IPS DF 6.9 (cell line): ENCODE measurements at regions not wholly inside any gene's neighbourhood (a gene's known extent, or its start where the extent isn't known, plus 50 kb on each side); places are given as distances from the start of the nearest gene placed in this dataset.

ENCODE experiments used
- DNase-seq: peaks from one replicate; pipeline ENCODE4 v3.0.0-alpha.2; 2013; ENCODE audit warnings: low read depth, low spot score
- H3K27ac ChIP-seq: one replicate; pipeline ENCODE4 v1.5.1; 2013; ENCODE audit warnings: low read length, control low read depth
- H3K27me3 ChIP-seq: 2 replicates; pipeline ENCODE4 v1.6.1; 2013; ENCODE audit warnings: mild to moderate bottlenecking, low read length; ENCODE audit not compliant: control insufficient read depth, insufficient read depth
- H3K36me3 ChIP-seq: 2 replicates; pipeline ENCODE4 v1.6.1; 2013; ENCODE audit warnings: low read length; ENCODE audit not compliant: control insufficient read depth, insufficient read depth
- H3K4me1 ChIP-seq: 2 replicates; pipeline ENCODE4 v1.6.1; 2013; ENCODE audit warnings: low read length; ENCODE audit not compliant: control insufficient read depth, insufficient read depth
- H3K4me3 ChIP-seq: 2 replicates; pipeline ENCODE4 v1.5.1; 2013; ENCODE audit warnings: mild to moderate bottlenecking, low read length
- H3K9me3 ChIP-seq: 2 replicates; pipeline ENCODE4 v1.6.1; 2013; ENCODE audit warnings: low read length, inconsistent platforms; ENCODE audit not compliant: control insufficient read depth, insufficient read depth
- WGBS: extraction: QIAGEN DNeasy Blood & Tissue Kit; methylation state at CpG from one replicate; pipeline ENCODE4 v1.1.7; 2013; ENCODE audit warnings: mixed read lengths, missing lambda C conversion rate; ENCODE audit not compliant: insufficient read length, insufficient coverage; 5-methylcytosine and 5-hydroxymethylcytosine counted together

- Histone ChIP-seq H3K4me1 (no peaks in the 10 kb centered on the region), H3K9me3 (no peaks in the 10 kb centered on the region), H3K4me3 (no peak overlapping the region), H3K27me3 (no peaks in the 10 kb centered on the region), H3K36me3 (no peaks in the 10 kb centered on the region), H3K27ac (no peak overlapping the region)
- DNase-seq, result no peak
- WGBS, result no CpG with 5 or more reads among the region's 10 CpGs
Measured at GRCh38 chrX:39842281-39842973, 255.3 kb downstream of the BCOR start.

DNA sequence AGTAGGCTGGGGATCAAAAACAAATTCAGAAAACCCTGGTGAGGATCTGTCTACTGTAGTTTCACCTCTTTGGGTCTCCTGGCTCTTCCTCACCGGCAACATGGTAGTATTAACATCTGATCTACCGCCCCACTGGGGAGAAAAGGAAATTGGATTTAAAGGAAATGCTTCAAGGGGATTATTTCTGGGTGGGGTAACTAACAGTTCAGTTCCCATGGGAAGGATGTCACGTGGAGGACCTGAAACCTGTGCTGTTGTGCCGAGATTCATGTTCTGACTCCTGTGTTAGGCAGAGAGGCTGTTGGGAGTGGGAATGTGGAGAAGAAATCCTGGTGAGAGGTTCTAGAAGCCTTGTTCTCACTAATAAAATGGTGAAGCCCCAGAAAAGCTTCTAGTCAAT lies 254.4 kb downstream of the BCOR start:
- DNase-seq, result no peak
- Histone ChIP-seq H3K27ac (no peak overlapping the region), H3K36me3 (no peaks in the 10 kb centered on the region), H3K4me3 (no peak overlapping the region), H3K9me3 (no peaks in the 10 kb centered on the region), H3K27me3 (no peaks in the 10 kb centered on the region), H3K4me1 (no peaks in the 10 kb centered on the region)
- WGBS, result no CpG with 5 or more reads among the region's 4 CpGs

DNA sequence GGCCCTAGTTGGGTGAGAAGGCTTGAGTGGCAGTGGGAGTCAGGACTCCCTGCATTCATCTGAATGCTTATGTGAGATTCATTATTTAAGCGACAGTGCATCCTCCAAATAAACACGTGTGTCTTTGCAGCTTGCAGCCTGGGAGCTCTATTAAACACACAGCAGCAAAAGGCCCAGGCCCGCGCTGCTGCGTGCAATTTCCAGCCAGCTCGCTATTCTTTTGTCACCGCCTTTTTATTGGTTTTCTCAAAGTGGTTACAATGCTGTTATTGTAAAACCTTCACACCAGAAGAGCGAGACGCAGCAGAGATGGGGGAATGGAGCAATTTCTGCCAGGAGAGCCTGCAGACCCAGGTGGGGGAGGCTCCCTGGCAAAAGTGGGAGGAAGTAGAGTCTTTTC lies 252.5 kb downstream of the BCOR start:
- no peak overlapping the region for H3K27ac ChIP-seq
- H3K9me3 ChIP-seq, result no peaks in the 10 kb centered on the region
- DNase-seq, result no peak
- no CpG with 5 or more reads among the region's 9 CpGs for WGBS
- H3K36me3 ChIP-seq, result no peaks in the 10 kb centered on the region
- no peaks in the 10 kb centered on the region for H3K27me3 ChIP-seq
- H3K4me1 ChIP-seq, result no peaks in the 10 kb centered on the region
- no peak overlapping the region for H3K4me3 ChIP-seq

- Histone ChIP-seq H3K4me1 (no peaks in the 10 kb centered on the region), H3K27ac (no peak overlapping the region), H3K4me3 (no peak overlapping the region), H3K9me3 (no peaks in the 10 kb centered on the region), H3K27me3 (no peaks in the 10 kb centered on the region), H3K36me3 (no peaks in the 10 kb centered on the region)
- no CpG with 5 or more reads among the region's 4 CpGs for WGBS
- DNase-seq, result no peak
Measured at GRCh38 chrX:39846460-39846859, 251.3 kb downstream of the BCOR start.

GRCh38 chrX:39848243-39848642 lies 249.5 kb downstream of the BCOR start:
- Histone ChIP-seq H3K36me3 (no peaks in the 10 kb centered on the region), H3K4me1 (peaks cover 4% of the 10 kb centered on the region), H3K9me3 (no peaks in the 10 kb centered on the region), H3K27me3 (no peaks in the 10 kb centered on the region), H3K4me3 (no peak overlapping the region), H3K27ac (no peak overlapping the region)
- WGBS, result no CpG with 5 or more reads among the region's 5 CpGs
- no peak for DNase-seq

GRCh38 chrX:39848900-39849299 lies 248.9 kb downstream of the BCOR start:
- no peak for DNase-seq
- no peak overlapping the region for H3K27ac ChIP-seq
- no peaks in the 10 kb centered on the region for H3K36me3 ChIP-seq
- no peak overlapping the region for H3K4me3 ChIP-seq
- WGBS, result no CpG with 5 or more reads among the region's 7 CpGs
- no peaks in the 10 kb centered on the region for H3K9me3 ChIP-seq
- no peaks in the 10 kb centered on the region for H3K27me3 ChIP-seq
- H3K4me1 ChIP-seq, result peaks cover 6% of the 10 kb centered on the region

GRCh38 chrX:39850209-39850608 lies 247.5 kb downstream of the BCOR start:
- H3K36me3 ChIP-seq, result no peaks in the 10 kb centered on the region
- no peak overlapping the region for H3K27ac ChIP-seq
- H3K4me1 ChIP-seq, result peaks cover 6% of the 10 kb centered on the region

GRCh38 chrX:39850630-39851152 lies 247.1 kb downstream of the BCOR start:
- Histone ChIP-seq H3K4me1 (peaks cover 6% of the 10 kb centered on the region), H3K27ac (no peak overlapping the region), H3K27me3 (no peaks in the 10 kb centered on the region), H3K4me3 (no peak overlapping the region), H3K36me3 (no peaks in the 10 kb centered on the region), H3K9me3 (no peaks in the 10 kb centered on the region)
- no peak for DNase-seq
- no CpG with 5 or more reads among the region's 3 CpGs for WGBS

More at GRCh38 chrX:39850209-39850608, 247.5 kb downstream of the BCOR start:
- H3K27me3 ChIP-seq, result no peaks in the 10 kb centered on the region
- no peak for DNase-seq
- no peaks in the 10 kb centered on the region for H3K9me3 ChIP-seq
- no peak overlapping the region for H3K4me3 ChIP-seq
- WGBS, result no CpG with 5 or more reads among the region's 4 CpGs

DNA sequence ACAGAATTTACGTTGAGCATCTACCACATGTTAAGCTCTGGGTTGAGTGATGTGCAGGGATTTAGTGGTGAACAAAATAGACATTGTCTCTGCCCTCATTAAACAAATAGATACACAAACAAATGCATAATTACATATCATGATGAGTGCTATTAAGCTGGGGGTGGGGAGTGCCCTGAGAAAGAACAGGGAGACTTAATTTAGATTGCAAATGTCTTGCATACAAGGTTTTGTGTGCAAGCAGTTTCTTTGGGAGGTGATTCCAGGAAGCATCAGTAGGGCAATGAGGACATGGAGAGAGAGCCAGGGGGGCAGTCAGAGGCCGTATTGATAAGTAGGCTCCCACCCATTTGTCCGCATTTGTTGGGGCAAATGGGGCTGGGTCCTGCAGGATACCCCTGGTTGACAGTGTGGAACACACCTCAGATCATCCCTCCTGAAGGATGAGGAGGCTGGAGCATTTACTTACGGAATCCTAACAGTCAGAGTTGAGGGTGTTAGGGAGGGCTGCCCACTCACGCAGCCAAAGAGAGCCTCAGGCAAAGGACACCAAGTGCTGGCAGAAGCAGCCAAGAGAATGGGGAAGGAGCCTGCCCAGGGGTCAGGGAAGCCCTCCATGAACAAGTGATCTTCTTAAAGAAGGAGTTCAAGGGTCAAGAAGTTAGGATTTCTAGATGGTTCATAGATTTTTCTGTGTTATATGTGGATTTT lies 245.9 kb downstream of the BCOR start:
- H3K9me3 ChIP-seq, result no peaks in the 10 kb centered on the region
- no CpG with 5 or more reads among the region's 5 CpGs for WGBS
- H3K27me3 ChIP-seq, result no peaks in the 10 kb centered on the region
- no peak for DNase-seq
- peaks cover 8% of the 10 kb centered on the region for H3K4me1 ChIP-seq
- H3K36me3 ChIP-seq, result no peaks in the 10 kb centered on the region
- no peak overlapping the region for H3K27ac ChIP-seq
- H3K4me3 ChIP-seq, result no peak overlapping the region

DNA sequence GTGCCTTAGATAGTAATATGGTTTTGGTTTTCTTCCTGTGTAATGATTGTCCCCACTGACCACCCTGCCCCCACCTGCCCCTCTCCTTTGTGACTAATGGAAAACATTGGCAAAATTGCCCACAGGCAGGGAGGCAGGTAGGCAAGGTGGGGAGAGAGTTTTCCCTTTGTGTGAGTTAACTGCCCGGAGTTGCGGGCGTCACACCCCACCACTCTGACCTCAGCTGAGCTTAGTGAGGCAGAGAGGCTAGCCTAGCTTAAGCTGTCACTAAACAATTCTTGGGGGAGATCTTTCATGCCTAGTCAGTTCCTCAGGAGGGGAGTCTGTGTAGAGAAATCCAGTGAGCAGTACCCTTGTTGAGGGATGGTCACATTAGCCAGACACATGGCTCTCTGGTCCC lies 245.3 kb downstream of the BCOR start:
- no peak overlapping the region for H3K27ac ChIP-seq
- WGBS, result no CpG with 5 or more reads among the region's 3 CpGs
- no peak for DNase-seq
- no peaks in the 10 kb centered on the region for H3K27me3 ChIP-seq
- no peak overlapping the region for H3K4me3 ChIP-seq
- no peaks in the 10 kb centered on the region for H3K9me3 ChIP-seq
- H3K36me3 ChIP-seq, result no peaks in the 10 kb centered on the region
- peaks cover 8% of the 10 kb centered on the region for H3K4me1 ChIP-seq
